HG02798 (cell line): ENCODE measurements at regions not wholly inside any gene's neighbourhood (a gene's known extent, or its start where the extent isn't known, plus 50 kb on each side); places are given as distances from the start of the nearest gene placed in this dataset.
A peak's percentile ranks its signal among the peaks of the same experiment; 100 is the strongest.
"Not testable (repeated sequence)": the region's sequence is repeated elsewhere in the genome, so short reads cannot be mapped to it uniquely, and the experiment has no call there.

Experiments
- ATAC-seq: cut with Tn5 transposase; IDR thresholded peaks from one replicate; pipeline ENCODE4 v1.9.1; 2021; ENCODE audit warnings: mild to moderate bottlenecking; ENCODE audit not compliant: unreplicated experiment, poor library complexity

- not testable (repeated sequence) for ATAC-seq
These were observed 61.7 kb downstream of the DMRTA1 start for GRCh38 chr9:22508354-22508753.

- no peak for ATAC-seq
These were observed 62.2 kb downstream of the DMRTA1 start for GRCh38 chr9:22508790-22509189.

GRCh38 chr9:22512495-22512894 lies 65.9 kb downstream of the DMRTA1 start:
- ATAC-seq, result peak; percentile 65

- ATAC-seq, result no peak
These were observed 68.2 kb downstream of the DMRTA1 start for GRCh38 chr9:22514871-22515270.

GRCh38 chr9:22522206-22522740 lies 75.6 kb downstream of the DMRTA1 start:
- ATAC-seq, result no peak

GRCh38 chr9:22528485-22528884 lies 81.9 kb downstream of the DMRTA1 start:
- no peak for ATAC-seq

- no peak for ATAC-seq
These were observed 83.0 kb downstream of the DMRTA1 start for GRCh38 chr9:22529426-22530199.

GRCh38 chr9:22535780-22536179 lies 89.2 kb downstream of the DMRTA1 start:
- no peak for ATAC-seq

- no peak for ATAC-seq
These were observed 91.1 kb downstream of the DMRTA1 start for GRCh38 chr9:22537721-22538120.

GRCh38 chr9:22548625-22549024 lies 102.0 kb downstream of the DMRTA1 start:
- no peak for ATAC-seq

GRCh38 chr9:22574740-22575139 lies 128.1 kb downstream of the DMRTA1 start:
- no peak for ATAC-seq

GRCh38 chr9:22580788-22581187 lies 134.2 kb downstream of the DMRTA1 start:
- ATAC-seq, result no peak

GRCh38 chr9:22582221-22582620 lies 135.6 kb downstream of the DMRTA1 start:
- ATAC-seq, result no peak

- no peak for ATAC-seq
These were observed 142.3 kb downstream of the DMRTA1 start for GRCh38 chr9:22588918-22589317.

GRCh38 chr9:22590336-22591033 lies 143.9 kb downstream of the DMRTA1 start:
- no peak for ATAC-seq

GRCh38 chr9:22595805-22596204 lies 149.2 kb downstream of the DMRTA1 start:
- no peak for ATAC-seq

GRCh38 chr9:22617156-22617555 lies 170.5 kb downstream of the DMRTA1 start:
- no peak for ATAC-seq

GRCh38 chr9:22622815-22623214 lies 176.2 kb downstream of the DMRTA1 start:
- ATAC-seq, result no peak

GRCh38 chr9:22623236-22623635 lies 176.6 kb downstream of the DMRTA1 start:
- ATAC-seq, result no peak

- ATAC-seq, result no peak
These were observed 178.9 kb downstream of the DMRTA1 start for GRCh38 chr9:22625540-22625939.

- ATAC-seq, result no peak
These were observed 196.9 kb downstream of the DMRTA1 start for GRCh38 chr9:22643541-22643940.

- ATAC-seq, result no peak
These were observed 199.3 kb downstream of the DMRTA1 start for GRCh38 chr9:22645893-22646292.
